Mammary epithelial cell (primary cell): ENCODE measurements at regions not wholly inside any gene's neighbourhood (a gene's known extent, or its start where the extent isn't known, plus 50 kb on each side); places are given as distances from the start of the nearest gene placed in this dataset.

Source experiments
- EZH2 ChIP-seq: IDR thresholded peaks from 2 replicates; pipeline ENCODE4 v1.6.1; 2012; ENCODE audit warnings: low read length, inconsistent platforms, borderline replicate concordance
- TF ChIP-seq, protein P1 (sequence below), 2 donors: IDR thresholded peaks in 1 of 2; conservative IDR thresholded peaks in 1 of 2; 2 replicates each; pipeline ENCODE4 v1.5.1; 2011 to 2012; ENCODE audit warnings: inconsistent platforms in 2 of 2, low read length in 2 of 2, mild to moderate bottlenecking in 2 of 2, control low read depth in 1 of 2, low read depth in 1 of 2; ENCODE audit not compliant: insufficient read depth in 1 of 2; ENCODE audit errors: extremely low read depth in 1 of 2

DNA sequence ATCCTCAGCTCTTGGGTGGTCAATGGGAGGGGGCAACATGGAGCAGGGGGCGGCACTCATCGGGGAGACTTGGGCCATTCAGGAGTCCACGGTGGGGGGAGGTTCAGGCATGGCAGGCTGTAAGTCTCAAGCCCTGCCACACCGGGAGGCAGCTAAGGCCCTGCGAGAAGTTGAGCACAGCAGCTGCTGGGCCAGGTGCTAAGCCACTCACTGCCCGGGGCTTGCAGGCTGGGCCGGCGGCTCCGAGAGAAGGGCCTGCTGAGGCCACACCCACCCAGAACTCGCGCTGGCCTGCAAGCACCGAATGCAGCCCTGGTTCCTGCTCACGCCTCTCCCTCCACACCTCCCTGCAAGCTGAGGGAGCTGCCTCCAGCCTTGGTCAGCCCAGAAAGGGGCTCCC lies 131.4 kb downstream of the OR4C45 start:
- TF ChIP-seq, protein P1, sequence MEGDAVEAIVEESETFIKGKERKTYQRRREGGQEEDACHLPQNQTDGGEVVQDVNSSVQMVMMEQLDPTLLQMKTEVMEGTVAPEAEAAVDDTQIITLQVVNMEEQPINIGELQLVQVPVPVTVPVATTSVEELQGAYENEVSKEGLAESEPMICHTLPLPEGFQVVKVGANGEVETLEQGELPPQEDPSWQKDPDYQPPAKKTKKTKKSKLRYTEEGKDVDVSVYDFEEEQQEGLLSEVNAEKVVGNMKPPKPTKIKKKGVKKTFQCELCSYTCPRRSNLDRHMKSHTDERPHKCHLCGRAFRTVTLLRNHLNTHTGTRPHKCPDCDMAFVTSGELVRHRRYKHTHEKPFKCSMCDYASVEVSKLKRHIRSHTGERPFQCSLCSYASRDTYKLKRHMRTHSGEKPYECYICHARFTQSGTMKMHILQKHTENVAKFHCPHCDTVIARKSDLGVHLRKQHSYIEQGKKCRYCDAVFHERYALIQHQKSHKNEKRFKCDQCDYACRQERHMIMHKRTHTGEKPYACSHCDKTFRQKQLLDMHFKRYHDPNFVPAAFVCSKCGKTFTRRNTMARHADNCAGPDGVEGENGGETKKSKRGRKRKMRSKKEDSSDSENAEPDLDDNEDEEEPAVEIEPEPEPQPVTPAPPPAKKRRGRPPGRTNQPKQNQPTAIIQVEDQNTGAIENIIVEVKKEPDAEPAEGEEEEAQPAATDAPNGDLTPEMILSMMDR (conservative IDR thresholded peaks at IDR 0.05 in 1 of 2, IDR thresholded peaks at IDR 0.05 in 1 of 2; ENCODE audit: extremely low read depth in 1 of 2, insufficient read depth in 1 of 2, low read depth in 1 of 2, low read length in 2 of 2) = no peak
- no peak for TF ChIP-seq EZH2
